GM12892 (cell line): ENCODE measurements at regions not wholly inside any gene's neighbourhood (a gene's known extent, or its start where the extent isn't known, plus 50 kb on each side); places are given as distances from the start of the nearest gene placed in this dataset.

Experiments used
- POLR2A ChIP-seq: IDR thresholded peaks from 2 replicates; pipeline ENCODE4 v1.6.1; 2011; ENCODE audit warnings: low read depth, low read length, control low read depth
- POLR2AphosphoS5 ChIP-seq: IDR thresholded peaks from 2 replicates; pipeline ENCODE4 v1.6.1; 2011; ENCODE audit warnings: low read depth, low read length, control low read depth

GRCh38 chr1:88134983-88135921, 548.8 kb upstream of the PKN2 start:
- TF ChIP-seq POLR2AphosphoS5 (no peak), POLR2A (no peak)
